ENCODE measurements at regions not wholly inside any gene's neighbourhood (a gene's known extent, or its start where the extent isn't known, plus 50 kb on each side); places are given as distances from the start of the nearest gene placed in this dataset.

DNA sequence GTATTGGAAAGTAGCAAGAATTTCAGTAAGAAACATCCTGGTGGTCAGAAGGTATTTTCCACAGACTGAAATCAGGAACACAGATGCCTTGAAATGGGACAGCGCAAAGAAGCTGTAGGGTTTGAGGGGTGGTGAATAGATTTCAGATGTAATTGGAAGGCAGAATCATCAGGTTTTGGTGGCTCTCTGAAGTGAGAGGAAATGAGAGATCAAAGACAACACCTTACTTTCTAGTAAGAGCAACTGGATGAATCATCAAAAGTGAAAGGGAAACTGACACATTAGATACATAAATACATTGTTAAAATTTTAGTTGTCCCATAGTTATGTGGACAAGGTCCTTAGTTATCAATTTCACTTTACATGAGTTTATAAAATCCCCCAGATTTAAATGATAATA is 188.2 kb upstream of the SLC27A6 start:
- TF ChIP-seq, protein P1, sequence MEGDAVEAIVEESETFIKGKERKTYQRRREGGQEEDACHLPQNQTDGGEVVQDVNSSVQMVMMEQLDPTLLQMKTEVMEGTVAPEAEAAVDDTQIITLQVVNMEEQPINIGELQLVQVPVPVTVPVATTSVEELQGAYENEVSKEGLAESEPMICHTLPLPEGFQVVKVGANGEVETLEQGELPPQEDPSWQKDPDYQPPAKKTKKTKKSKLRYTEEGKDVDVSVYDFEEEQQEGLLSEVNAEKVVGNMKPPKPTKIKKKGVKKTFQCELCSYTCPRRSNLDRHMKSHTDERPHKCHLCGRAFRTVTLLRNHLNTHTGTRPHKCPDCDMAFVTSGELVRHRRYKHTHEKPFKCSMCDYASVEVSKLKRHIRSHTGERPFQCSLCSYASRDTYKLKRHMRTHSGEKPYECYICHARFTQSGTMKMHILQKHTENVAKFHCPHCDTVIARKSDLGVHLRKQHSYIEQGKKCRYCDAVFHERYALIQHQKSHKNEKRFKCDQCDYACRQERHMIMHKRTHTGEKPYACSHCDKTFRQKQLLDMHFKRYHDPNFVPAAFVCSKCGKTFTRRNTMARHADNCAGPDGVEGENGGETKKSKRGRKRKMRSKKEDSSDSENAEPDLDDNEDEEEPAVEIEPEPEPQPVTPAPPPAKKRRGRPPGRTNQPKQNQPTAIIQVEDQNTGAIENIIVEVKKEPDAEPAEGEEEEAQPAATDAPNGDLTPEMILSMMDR (IDR thresholded peaks at IDR 0.05), result no peak
- TF ChIP-seq POLR2A (IDR thresholded peaks at IDR 0.05), result no peak

Measured in testis (tissue), 2 donors.